PC-3 (cell line): ENCODE measurements at regions not wholly inside any gene's neighbourhood (a gene's known extent, or its start where the extent isn't known, plus 50 kb on each side); places are given as distances from the start of the nearest gene placed in this dataset.

Experiments used
- ATAC-seq: fragments of 200-7000 bp; cut with Tn5 transposase; 2 replicates; pipeline ENCODE4 v1.9.1; 2020; ENCODE audit warnings: mild to moderate bottlenecking, moderate library complexity
- BruUV-seq: library from RNA; stranded (reverse); fragments of 400-500 nt; replicated peaks from 2 replicates; lab custom pipeline; 2021; lab: Mats Ljungman, UMichigan
- CTCF ChIA-PET: fragments of 300-600 bp; sonication (Branson Sonifier 250); formaldehyde crosslinking; loops from one replicate; lab custom pipeline; 2022; ENCODE audit warnings: antibody characterized with exemption; lab: Charles Lee
- POLR2A ChIA-PET: fragments of 300-600 bp; sonication (Branson Sonifier 250); formaldehyde crosslinking; loops from one replicate; lab custom pipeline; 2022; ENCODE audit warnings: antibody characterized with exemption; ENCODE audit not compliant: unreplicated experiment; lab: Charles Lee
- DNase-seq: peaks from one replicate; pipeline ENCODE4 v3.0.0-alpha.2; 2015
- H2AFZ ChIP-seq: fragments of 300-600 bp; sonication (generic); 2 replicates; pipeline ENCODE4 v1.6.0; 2016; ENCODE audit warnings: antibody characterized with exemption, low read length
- H3F3A ChIP-seq: fragments of 300-600 bp; sonication (generic); one replicate; pipeline ENCODE4 v1.6.0; 2017; ENCODE audit warnings: antibody characterized with exemption, low read length, control low read depth, mild to moderate bottlenecking; ENCODE audit not compliant: unreplicated experiment
- H3K27ac ChIP-seq: fragments of 300-600 bp; sonication (generic); 2 replicates; pipeline ENCODE4 v1.5.1; 2016; ENCODE audit warnings: mild to moderate bottlenecking, low read length
- H3K27me3 ChIP-seq: fragments of 300-600 bp; sonication (generic); 2 replicates; pipeline ENCODE4 v1.6.1; 2016; ENCODE audit warnings: low read length, mixed read lengths
- H3K36me3 ChIP-seq: fragments of 300-600 bp; sonication (generic); 2 replicates; pipeline ENCODE4 v1.6.1; 2016; ENCODE audit warnings: low read depth, mixed run types, low read length, mixed read lengths
- H3K4me1 ChIP-seq: fragments of 300-600 bp; sonication (generic); 2 replicates; pipeline ENCODE4 v1.5.1; 2016; ENCODE audit warnings: low read length; ENCODE audit not compliant: insufficient read depth
- H3K4me2 ChIP-seq: fragments of 300-600 bp; sonication (generic); 2 replicates; pipeline ENCODE4 v1.6.0; 2016; ENCODE audit warnings: low read length
- H3K4me3 ChIP-seq: fragments of 300-600 bp; sonication (generic); 2 replicates; pipeline ENCODE4 v1.5.1; 2016; ENCODE audit warnings: mild to moderate bottlenecking, low read length, mixed read lengths
- H3K79me2 ChIP-seq: fragments of 300-600 bp; sonication (generic); 2 replicates; pipeline ENCODE4 v1.6.1; 2017; ENCODE audit warnings: low read length, mixed read lengths
- H3K9ac ChIP-seq: fragments of 300-600 bp; sonication (generic); 2 replicates; pipeline ENCODE4 v1.6.0; 2016; ENCODE audit warnings: mild to moderate bottlenecking, low read length
- H3K9me2 ChIP-seq: fragments of 300-600 bp; sonication (generic); replicated peaks from 2 replicates; pipeline ENCODE4 v1.6.1; 2016; ENCODE audit warnings: mixed run types, low read length, mixed read lengths
- H3K9me3 ChIP-seq: fragments of 300-600 bp; sonication (generic); 2 replicates; pipeline ENCODE4 v1.6.1; 2016; ENCODE audit warnings: low read length, mixed read lengths
- H4K20me1 ChIP-seq: fragments of 300-600 bp; sonication (generic); 2 replicates; pipeline ENCODE4 v1.6.1; 2016; ENCODE audit warnings: low read length, mixed read lengths
- CTCF ChIP-seq: fragments of 300-600 bp; sonication (generic); conservative IDR thresholded peaks from 2 replicates; pipeline ENCODE4 v1.5.1; 2017; ENCODE audit warnings: antibody characterized with exemption, low read depth, mild to moderate bottlenecking, low read length
- EZH2 ChIP-seq: fragments of 300-600 bp; sonication (generic); IDR thresholded peaks from one replicate; pipeline ENCODE4 v1.6.1; 2017; ENCODE audit warnings: antibody characterized with exemption, mild to moderate bottlenecking, low read length; ENCODE audit not compliant: unreplicated experiment
- EZH2phosphoT487 ChIP-seq: fragments of 300-600 bp; sonication (generic); IDR thresholded peaks from 2 replicates; pipeline ENCODE4 v1.6.1; 2018; ENCODE audit warnings: mild to moderate bottlenecking, antibody characterized with exemption, low read length, borderline replicate concordance
- intact Hi-C: fragments of 100-400 bp; cut with micrococcal nuclease; formaldehyde crosslinking; loops from 2 replicates; pipeline ENCODE4 v1.9.0; 2023

GRCh38 chr4:106418444-106418843 lies 49.9 kb upstream of the GIMD1 start:
- Histone ChIP-seq H2AFZ (no peak overlapping the region), H3K36me3 (no peaks in the 10 kb centered on the region), H3K4me1 (peaks cover 33% of the 10 kb centered on the region), H3K27me3 (no peaks in the 10 kb centered on the region), H3K4me3 (no peak overlapping the region), H3K27ac (no peak overlapping the region), H3K9ac (no peak overlapping the region), H3K9me3 (no peaks in the 10 kb centered on the region), H3K4me2 (no peak overlapping the region), H3K79me2 (no peaks in the 10 kb centered on the region), H3K9me2 (no peaks in the 10 kb centered on the region), H4K20me1 (no peaks in the 10 kb centered on the region), H3F3A (no peaks in the 10 kb centered on the region)
- no TSS peak for BruUV-seq
- ChIA-PET CTCF (no interaction called here), POLR2A (no interaction called here)
- no peak for DNase-seq
- intact Hi-C loops, result no loop called here
- no peak for TF ChIP-seq EZH2
- TF ChIP-seq EZH2phosphoT487, result no peak
- no peak for TF ChIP-seq CTCF
- ATAC-seq, result no peak
